Osteocyte (in vitro differentiated cells): ENCODE measurements at regions not wholly inside any gene's neighbourhood (a gene's known extent, or its start where the extent isn't known, plus 50 kb on each side); places are given as distances from the start of the nearest gene placed in this dataset.
"Not testable (repeated sequence)": the region's sequence is repeated elsewhere in the genome, so short reads cannot be mapped to it uniquely, and the experiment has no call there.

ENCODE experiments used
- DNase-seq: peaks from one replicate; pipeline ENCODE4 v3.0.0; 2021; ENCODE audit warnings: mixed read lengths; ENCODE audit not compliant: unreplicated experiment; ENCODE audit errors: extremely low spot score
- H3K27ac Mint-ChIP-seq: one replicate; pipeline ENCODE4 v1.8.0; 2021; ENCODE audit warnings: mild to moderate bottlenecking, mixed read lengths; ENCODE audit not compliant: unreplicated experiment
- H3K27me3 Mint-ChIP-seq: one replicate; pipeline ENCODE4 v1.8.0; 2021; ENCODE audit warnings: mixed read lengths; ENCODE audit not compliant: unreplicated experiment
- H3K36me3 Mint-ChIP-seq: one replicate; pipeline ENCODE4 v1.8.0; 2021; ENCODE audit warnings: mixed read lengths; ENCODE audit not compliant: unreplicated experiment
- H3K4me1 Mint-ChIP-seq: one replicate; pipeline ENCODE4 v1.8.0; 2021; ENCODE audit warnings: mixed read lengths; ENCODE audit not compliant: unreplicated experiment
- H3K4me3 Mint-ChIP-seq: one replicate; pipeline ENCODE4 v1.8.0; 2021; ENCODE audit warnings: mild to moderate bottlenecking, moderate library complexity, mixed read lengths; ENCODE audit not compliant: unreplicated experiment
- H3K9me3 Mint-ChIP-seq: one replicate; pipeline ENCODE4 v1.8.0; 2021; ENCODE audit warnings: mixed read lengths; ENCODE audit not compliant: unreplicated experiment
- TF ChIP-seq, protein P1 (sequence below): fragments of 200-600 bp; sonication (generic); IDR thresholded peaks from 2 replicates; pipeline ENCODE4 v1.5.0; 2021; ENCODE audit warnings: antibody characterized with exemption, mild to moderate bottlenecking, moderate library complexity

DNA sequence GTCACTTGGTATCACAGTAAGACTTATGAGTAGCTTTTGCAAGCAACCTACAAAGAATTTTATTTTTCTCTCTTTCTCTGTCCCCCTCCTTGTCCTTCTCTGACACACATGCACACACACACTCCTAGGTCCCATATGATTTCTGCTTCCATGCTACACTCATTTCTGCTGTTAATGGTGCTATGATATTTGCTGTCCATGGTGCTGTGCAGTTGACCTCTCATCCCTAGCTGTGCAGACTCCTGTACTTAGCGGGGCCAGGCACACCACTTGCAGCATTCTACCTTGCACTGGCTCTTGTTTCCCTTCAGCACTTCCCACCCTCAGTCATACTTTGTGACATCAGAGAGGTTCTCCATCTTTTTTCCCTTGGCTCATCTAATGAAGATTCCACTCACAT is 158.9 kb upstream of the CNTNAP4 start:
- Mint-ChIP-seq H3K36me3 (no peaks in the 10 kb centered on the region), H3K27me3 (no peaks in the 10 kb centered on the region), H3K4me1 (no peaks in the 10 kb centered on the region), H3K27ac (no peak overlapping the region), H3K4me3 (no peak overlapping the region), H3K9me3 (peaks cover 4% of the 10 kb centered on the region)
- TF ChIP-seq, protein P1, sequence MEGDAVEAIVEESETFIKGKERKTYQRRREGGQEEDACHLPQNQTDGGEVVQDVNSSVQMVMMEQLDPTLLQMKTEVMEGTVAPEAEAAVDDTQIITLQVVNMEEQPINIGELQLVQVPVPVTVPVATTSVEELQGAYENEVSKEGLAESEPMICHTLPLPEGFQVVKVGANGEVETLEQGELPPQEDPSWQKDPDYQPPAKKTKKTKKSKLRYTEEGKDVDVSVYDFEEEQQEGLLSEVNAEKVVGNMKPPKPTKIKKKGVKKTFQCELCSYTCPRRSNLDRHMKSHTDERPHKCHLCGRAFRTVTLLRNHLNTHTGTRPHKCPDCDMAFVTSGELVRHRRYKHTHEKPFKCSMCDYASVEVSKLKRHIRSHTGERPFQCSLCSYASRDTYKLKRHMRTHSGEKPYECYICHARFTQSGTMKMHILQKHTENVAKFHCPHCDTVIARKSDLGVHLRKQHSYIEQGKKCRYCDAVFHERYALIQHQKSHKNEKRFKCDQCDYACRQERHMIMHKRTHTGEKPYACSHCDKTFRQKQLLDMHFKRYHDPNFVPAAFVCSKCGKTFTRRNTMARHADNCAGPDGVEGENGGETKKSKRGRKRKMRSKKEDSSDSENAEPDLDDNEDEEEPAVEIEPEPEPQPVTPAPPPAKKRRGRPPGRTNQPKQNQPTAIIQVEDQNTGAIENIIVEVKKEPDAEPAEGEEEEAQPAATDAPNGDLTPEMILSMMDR: no peak
- DNase-seq: no peak

DNA sequence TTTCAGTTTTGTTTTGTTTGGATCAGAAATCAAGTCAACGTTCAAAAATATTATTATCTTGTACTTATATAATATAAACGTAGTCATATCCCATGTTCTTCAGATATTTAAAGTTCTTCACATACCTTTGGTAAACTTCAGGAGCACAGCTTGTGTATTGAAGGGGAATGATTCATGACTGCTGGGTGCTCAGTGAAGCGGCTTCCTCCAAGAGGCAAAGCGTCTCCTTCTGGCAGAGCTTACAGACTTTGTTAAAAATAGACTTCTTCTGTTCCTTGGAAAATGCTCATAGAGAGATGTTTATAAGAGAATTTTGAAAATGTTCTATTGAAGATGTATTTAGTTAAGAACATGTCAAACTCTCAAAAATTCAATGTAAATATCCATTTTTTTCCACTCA is 155.6 kb upstream of the CNTNAP4 start:
- Mint-ChIP-seq H3K27me3 (no peaks in the 10 kb centered on the region), H3K27ac (no peak overlapping the region), H3K4me3 (no peak overlapping the region), H3K4me1 (no peaks in the 10 kb centered on the region), H3K36me3 (no peaks in the 10 kb centered on the region), H3K9me3 (peaks cover 4% of the 10 kb centered on the region)
- no peak for DNase-seq
- TF ChIP-seq, protein P1: no peak

DNA sequence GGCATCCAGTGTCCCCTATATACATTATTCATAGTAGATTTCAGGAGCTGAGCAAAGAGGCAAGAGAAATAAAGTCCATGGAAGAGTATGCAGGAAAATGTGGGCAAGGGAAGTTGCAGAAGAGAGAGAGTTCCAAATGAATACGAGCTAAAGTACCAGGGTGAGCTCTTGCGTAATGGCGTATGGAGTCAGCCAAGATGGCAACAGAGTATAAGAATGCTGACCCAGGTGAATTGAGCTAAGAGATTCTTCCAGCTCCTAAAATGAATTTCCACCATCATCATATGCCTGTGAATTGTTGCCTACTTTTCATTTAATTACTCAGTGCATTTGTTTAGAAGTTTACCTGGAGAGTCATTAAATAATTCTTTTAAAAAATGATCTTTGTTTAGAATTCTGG is 153.2 kb upstream of the CNTNAP4 start:
- TF ChIP-seq, protein P1: no peak

DNA sequence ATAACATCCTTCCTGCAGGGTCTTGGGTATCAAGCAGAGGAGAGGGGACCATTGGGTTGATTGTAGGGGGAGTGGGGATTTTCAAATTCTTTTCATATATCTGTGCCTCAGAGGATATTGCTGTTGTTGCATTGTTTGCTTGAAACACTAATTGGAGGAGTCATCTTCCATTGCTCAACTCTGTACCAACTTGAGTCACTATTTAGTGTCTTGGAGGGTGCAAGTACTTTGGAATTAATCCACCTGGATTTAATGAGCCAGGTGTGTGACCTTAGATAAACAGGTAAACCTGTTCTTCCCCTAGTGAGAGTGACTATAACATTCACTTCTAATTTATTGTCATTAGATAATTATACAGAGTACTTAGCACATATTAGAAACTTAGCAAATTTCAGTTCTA is 151.3 kb upstream of the CNTNAP4 start:
- no peaks in the 10 kb centered on the region for H3K9me3 Mint-ChIP-seq
- TF ChIP-seq, protein P1: no peak
- no peak overlapping the region for H3K27ac Mint-ChIP-seq
- H3K4me3 Mint-ChIP-seq: no peak overlapping the region
- no peaks in the 10 kb centered on the region for H3K4me1 Mint-ChIP-seq
- DNase-seq: no peak
- no peaks in the 10 kb centered on the region for H3K27me3 Mint-ChIP-seq
- H3K36me3 Mint-ChIP-seq: no peaks in the 10 kb centered on the region

More for the DNA sequence above, 153.2 kb upstream of the CNTNAP4 start:
- no peak for DNase-seq
- Mint-ChIP-seq H3K4me1 (no peaks in the 10 kb centered on the region), H3K36me3 (no peaks in the 10 kb centered on the region), H3K27ac (no peak overlapping the region), H3K9me3 (no peaks in the 10 kb centered on the region), H3K4me3 (no peak overlapping the region), H3K27me3 (no peaks in the 10 kb centered on the region)

DNA sequence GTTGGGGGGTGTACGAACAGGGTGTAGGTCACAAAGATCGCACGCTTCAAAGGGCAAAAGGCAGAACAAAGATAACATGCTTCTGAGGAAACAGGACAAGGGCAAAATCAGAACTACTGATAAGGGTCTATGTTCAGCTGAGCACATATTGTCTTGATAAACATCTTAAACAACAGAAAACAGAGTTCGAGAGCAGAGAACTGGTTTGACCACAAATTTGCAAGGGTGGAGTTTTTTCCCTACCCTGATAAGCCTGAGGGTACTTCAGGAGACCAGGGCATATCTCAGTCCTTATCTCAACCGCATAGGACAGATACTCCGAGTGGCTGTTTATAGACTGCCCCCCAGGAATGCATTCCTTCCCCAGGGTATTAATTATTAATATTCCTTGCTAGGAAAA is 139.1 kb upstream of the CNTNAP4 start:
- H3K4me3 Mint-ChIP-seq, H3K9me3 Mint-ChIP-seq, DNase-seq, H3K36me3 Mint-ChIP-seq, H3K4me1 Mint-ChIP-seq, H3K27ac Mint-ChIP-seq, H3K27me3 Mint-ChIP-seq: not testable (repeated sequence)

DNA sequence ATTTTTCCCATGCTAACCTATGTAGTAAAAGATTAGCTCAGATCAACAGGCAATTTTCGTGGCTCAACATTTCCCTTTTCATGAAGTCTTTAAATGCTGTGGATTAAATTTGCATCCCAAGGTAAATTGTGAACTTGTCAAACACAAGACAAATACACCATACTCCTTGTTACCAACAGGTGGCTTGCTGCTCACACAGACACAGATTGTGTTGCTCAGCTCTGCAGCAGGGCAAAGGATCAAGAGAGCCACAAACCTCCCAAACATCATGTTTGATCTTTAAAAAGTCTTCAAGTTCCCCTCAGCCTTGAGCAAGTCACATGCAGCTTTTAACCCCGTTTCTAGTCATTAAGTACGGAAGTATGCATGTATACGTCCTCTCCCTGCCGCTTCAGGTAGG is 119.6 kb upstream of the CNTNAP4 start:
- Mint-ChIP-seq H3K4me3 (no peak overlapping the region), H3K27me3 (no peaks in the 10 kb centered on the region), H3K36me3 (no peaks in the 10 kb centered on the region), H3K9me3 (no peaks in the 10 kb centered on the region), H3K27ac (no peak overlapping the region), H3K4me1 (no peaks in the 10 kb centered on the region)
- DNase-seq: no peak
- TF ChIP-seq, protein P1: no peak
